ENCODE measurements at regions not wholly inside any gene's neighbourhood (a gene's known extent, or its start where the extent isn't known, plus 50 kb on each side); places are given as distances from the start of the nearest gene placed in this dataset.

DNA sequence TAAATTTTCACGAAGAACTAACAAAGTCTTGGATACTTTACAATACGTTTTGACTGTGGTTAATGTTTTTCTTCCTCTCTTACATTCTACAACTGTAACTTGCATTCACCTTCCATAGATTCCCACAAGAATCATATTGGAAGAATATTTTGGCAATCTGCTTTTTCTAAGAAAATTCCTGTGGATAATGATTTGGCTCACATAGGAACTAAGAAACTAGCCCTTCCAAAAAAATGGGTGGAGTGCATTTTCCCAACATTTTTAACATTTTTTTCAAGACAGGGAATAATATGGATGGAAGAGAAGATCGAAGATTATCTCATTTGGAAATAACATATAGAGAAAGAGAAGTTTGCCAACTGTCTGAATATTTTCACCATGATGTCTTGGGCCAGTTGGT, 256.9 kb upstream of the POU2AF2 start:
- H3K36me3 ChIP-seq: no peaks in the 10 kb centered on the region
- H3K9me3 ChIP-seq: no peaks in the 10 kb centered on the region
- peaks cover 5 to 11% of the 10 kb centered on the region in 2 donors for H3K4me1 ChIP-seq
- ATAC-seq (no peak), DNase-seq (no peak)
- no peak overlapping the region for H3K4me3 ChIP-seq
- no peak overlapping the region for H3K27ac ChIP-seq
- TF ChIP-seq, protein P1, sequence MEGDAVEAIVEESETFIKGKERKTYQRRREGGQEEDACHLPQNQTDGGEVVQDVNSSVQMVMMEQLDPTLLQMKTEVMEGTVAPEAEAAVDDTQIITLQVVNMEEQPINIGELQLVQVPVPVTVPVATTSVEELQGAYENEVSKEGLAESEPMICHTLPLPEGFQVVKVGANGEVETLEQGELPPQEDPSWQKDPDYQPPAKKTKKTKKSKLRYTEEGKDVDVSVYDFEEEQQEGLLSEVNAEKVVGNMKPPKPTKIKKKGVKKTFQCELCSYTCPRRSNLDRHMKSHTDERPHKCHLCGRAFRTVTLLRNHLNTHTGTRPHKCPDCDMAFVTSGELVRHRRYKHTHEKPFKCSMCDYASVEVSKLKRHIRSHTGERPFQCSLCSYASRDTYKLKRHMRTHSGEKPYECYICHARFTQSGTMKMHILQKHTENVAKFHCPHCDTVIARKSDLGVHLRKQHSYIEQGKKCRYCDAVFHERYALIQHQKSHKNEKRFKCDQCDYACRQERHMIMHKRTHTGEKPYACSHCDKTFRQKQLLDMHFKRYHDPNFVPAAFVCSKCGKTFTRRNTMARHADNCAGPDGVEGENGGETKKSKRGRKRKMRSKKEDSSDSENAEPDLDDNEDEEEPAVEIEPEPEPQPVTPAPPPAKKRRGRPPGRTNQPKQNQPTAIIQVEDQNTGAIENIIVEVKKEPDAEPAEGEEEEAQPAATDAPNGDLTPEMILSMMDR (IDR thresholded peaks at IDR 0.05 in 4 of 5, conservative IDR thresholded peaks at IDR 0.05 in 1 of 5): no peak
- no peak for TF ChIP-seq POLR2A (IDR thresholded peaks at IDR 0.05)
- intact Hi-C loops (cut with DNase I; ENCODE audit: low total_unique reads): no loop called here
- in situ Hi-C loops (cut with MboI; ENCODE audit: low sequenced_read_pairs in 4 of 4): no loop called here
- H3K27me3 ChIP-seq: no peaks in the 10 kb centered on the region

DNA sequence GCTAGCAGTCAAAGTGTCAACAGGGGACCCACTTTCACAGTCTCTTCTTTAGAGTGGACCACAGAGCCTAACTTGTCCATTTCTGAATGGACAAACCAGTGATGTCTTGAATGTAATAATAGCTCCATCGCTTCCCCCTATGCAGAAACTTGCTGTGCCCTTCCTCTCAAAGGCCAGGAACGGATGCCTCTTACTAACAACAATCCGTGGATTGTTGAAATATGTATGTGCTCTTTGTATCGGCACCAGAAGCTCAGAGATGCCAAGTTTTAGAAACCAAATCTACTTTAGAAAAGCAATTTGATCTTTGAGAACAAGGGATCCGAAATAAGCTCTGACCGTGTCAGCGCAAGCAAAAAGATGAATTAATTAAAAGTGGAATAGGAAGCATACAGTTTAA, 259.5 kb upstream of the POU2AF2 start:
- Histone ChIP-seq H3K36me3 (no peaks in the 10 kb centered on the region), H3K27me3 (no peaks in the 10 kb centered on the region), H3K27ac (no peak overlapping the region), H3K9me3 (no peaks in the 10 kb centered on the region), H3K4me1 (peaks cover 5 to 11% of the 10 kb centered on the region in 2 donors), H3K4me3 (no peak overlapping the region)
- no peak for ATAC-seq
- intact Hi-C loops (cut with DNase I; ENCODE audit: low total_unique reads): no loop called here
- DNase-seq: no peak
- in situ Hi-C loops (cut with MboI; ENCODE audit: low sequenced_read_pairs in 4 of 4): no loop called here
- TF ChIP-seq POLR2A (IDR thresholded peaks at IDR 0.05): no peak

DNA sequence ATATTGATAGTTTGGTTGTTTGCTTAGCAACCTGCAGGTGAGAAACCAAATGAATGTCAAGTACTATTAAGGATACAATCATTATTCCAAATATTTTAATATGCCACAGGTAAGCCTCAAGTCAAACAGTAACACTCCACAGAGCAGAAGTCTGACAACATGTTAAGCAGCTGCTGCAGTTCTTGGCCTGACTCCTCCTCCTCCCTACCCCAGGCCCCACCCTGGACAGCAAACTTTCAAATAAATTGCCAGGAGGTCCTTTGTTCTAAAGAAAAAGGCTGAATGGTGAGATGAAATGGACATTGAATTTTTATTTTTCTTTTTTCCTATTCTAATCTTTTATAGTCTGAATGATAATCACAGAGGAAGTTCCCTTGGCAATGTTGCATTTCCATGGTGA, 260.0 kb upstream of the POU2AF2 start:
- no peak overlapping the region for H3K27ac ChIP-seq
- no peak for ATAC-seq
- DNase-seq: no peak
- intact Hi-C loops (cut with DNase I; ENCODE audit: low total_unique reads) (no loop called here), in situ Hi-C loops (cut with MboI; ENCODE audit: low sequenced_read_pairs in 4 of 4) (no loop called here)
- H3K4me1 ChIP-seq: peaks cover 5 to 11% of the 10 kb centered on the region in 2 donors
- H3K27me3 ChIP-seq: no peaks in the 10 kb centered on the region
- H3K4me3 ChIP-seq: no peak overlapping the region
- H3K9me3 ChIP-seq: no peaks in the 10 kb centered on the region
- TF ChIP-seq, protein P1 (IDR thresholded peaks at IDR 0.05 in 4 of 5, conservative IDR thresholded peaks at IDR 0.05 in 1 of 5): no peak
- no peak for TF ChIP-seq POLR2A (IDR thresholded peaks at IDR 0.05)
- H3K36me3 ChIP-seq: no peaks in the 10 kb centered on the region

DNA sequence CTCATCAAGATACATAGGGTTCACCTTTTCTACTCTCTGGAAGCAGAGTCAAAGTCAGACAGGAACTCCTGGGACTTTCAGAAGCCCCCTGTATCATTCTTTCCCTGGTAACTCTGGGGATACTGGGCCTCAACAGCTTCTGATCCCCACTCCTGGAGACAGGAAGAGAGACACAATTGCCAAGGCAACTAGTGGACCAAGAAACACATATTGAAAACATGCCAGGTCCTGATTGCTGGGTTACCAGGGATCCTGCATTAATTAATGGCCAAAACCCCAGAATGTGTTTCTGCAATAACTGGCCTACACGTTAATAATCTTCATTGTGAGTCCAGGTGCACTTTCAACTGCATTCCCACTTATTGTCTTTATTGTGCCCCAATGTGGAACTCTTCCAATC, 260.8 kb upstream of the POU2AF2 start:
- Histone ChIP-seq H3K36me3 (no peaks in the 10 kb centered on the region), H3K9me3 (no peaks in the 10 kb centered on the region), H3K4me3 (no peak overlapping the region), H3K27me3 (no peaks in the 10 kb centered on the region), H3K4me1 (peaks cover 0 to 9% of the 10 kb centered on the region in 2 donors), H3K27ac (no peak overlapping the region)
- intact Hi-C loops (cut with DNase I; ENCODE audit: low total_unique reads) (no loop called here), in situ Hi-C loops (cut with MboI; ENCODE audit: low sequenced_read_pairs in 4 of 4) (no loop called here)
- ATAC-seq (no peak), DNase-seq (no peak)
- TF ChIP-seq, protein P1 (IDR thresholded peaks at IDR 0.05 in 4 of 5, conservative IDR thresholded peaks at IDR 0.05 in 1 of 5): no peak
- TF ChIP-seq POLR2A (IDR thresholded peaks at IDR 0.05): no peak

DNA sequence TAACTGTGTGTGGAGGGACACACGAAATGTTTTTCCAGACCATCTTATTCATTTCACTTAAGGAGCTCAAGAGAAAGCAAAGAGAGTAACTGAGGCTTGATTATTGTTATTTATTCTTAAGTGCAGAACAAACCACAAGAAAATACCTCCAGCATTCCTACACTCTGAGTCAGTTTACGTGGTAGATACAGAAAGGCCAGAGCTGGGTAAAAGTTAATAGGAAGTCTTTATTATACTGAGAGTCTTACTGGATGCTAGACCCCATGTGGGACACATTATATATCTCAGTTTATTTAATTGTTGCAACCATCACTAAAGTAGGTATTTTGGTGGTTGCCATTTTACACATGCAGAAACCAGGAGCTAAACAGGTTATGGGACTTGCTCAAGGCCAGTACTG, 261.4 kb upstream of the POU2AF2 start:
- TF ChIP-seq POLR2A (IDR thresholded peaks at IDR 0.05): no peak
- TF ChIP-seq, protein P1 (IDR thresholded peaks at IDR 0.05 in 4 of 5, conservative IDR thresholded peaks at IDR 0.05 in 1 of 5): no peak
- intact Hi-C loops (cut with DNase I; ENCODE audit: low total_unique reads) (no loop called here), in situ Hi-C loops (cut with MboI; ENCODE audit: low sequenced_read_pairs in 4 of 4) (no loop called here)
- Histone ChIP-seq H3K4me1 (peaks cover 0 to 3% of the 10 kb centered on the region in 2 donors), H3K9me3 (no peaks in the 10 kb centered on the region), H3K4me3 (no peak overlapping the region), H3K36me3 (no peaks in the 10 kb centered on the region), H3K27me3 (no peaks in the 10 kb centered on the region), H3K27ac (no peak overlapping the region)
- DNase-seq: no peak
- no peak for ATAC-seq
